CD14-positive monocyte (primary cell): ENCODE measurements at regions not wholly inside any gene's neighbourhood (a gene's known extent, or its start where the extent isn't known, plus 50 kb on each side); places are given as distances from the start of the nearest gene placed in this dataset.

Experiments used
- DNase-seq, 3 donors: peaks; one replicate each; pipeline ENCODE4 v3.0.0-alpha.2; 2011 to 2022
- H2AFZ ChIP-seq: 2 replicates; pipeline ENCODE4 v1.6.0; 2012; ENCODE audit warnings: mild to moderate bottlenecking, low read depth, low read length, inconsistent platforms; ENCODE audit not compliant: insufficient read depth, poor library complexity, severe bottlenecking
- H3K27ac ChIP-seq, 2 donors: 1 replicate in 1 of 2; 2 replicates in 1 of 2; pipeline ENCODE4 v1.5.1; 2012 to 2013; ENCODE audit warnings: low read length in 2 of 2, control low read depth in 1 of 2, inconsistent platforms in 1 of 2, low read depth in 1 of 2, mild to moderate bottlenecking in 1 of 2
- H3K27me3 ChIP-seq, 2 donors: one replicate each; pipeline versions ENCODE4 v1.6.0 to v1.6.1; 2011 to 2013; ENCODE audit warnings: low read length in 2 of 2; ENCODE audit not compliant: control insufficient read depth in 2 of 2, insufficient read depth in 2 of 2
- H3K36me3 ChIP-seq, 2 donors: replicated peaks in 1 of 2; 1 replicate in 1 of 2; 2 replicates in 1 of 2; pipeline versions ENCODE4 v1.5.1 to v1.6.1; 2012 to 2013; ENCODE audit warnings: low read length in 2 of 2, control low read depth in 1 of 2, inconsistent platforms in 1 of 2, mild to moderate bottlenecking in 1 of 2; ENCODE audit not compliant: insufficient read depth in 2 of 2, control insufficient read depth in 1 of 2
- H3K4me1 ChIP-seq, 2 donors: 1 replicate in 1 of 2; 2 replicates in 1 of 2; pipeline versions ENCODE4 v1.5.1 to v1.6.1; 2012 to 2013; ENCODE audit warnings: low read length in 2 of 2, control low read depth in 1 of 2, inconsistent platforms in 1 of 2, mild to moderate bottlenecking in 1 of 2, moderate library complexity in 1 of 2; ENCODE audit not compliant: insufficient read depth in 2 of 2, control insufficient read depth in 1 of 2
- H3K4me2 ChIP-seq: replicated peaks from 2 replicates; pipeline ENCODE3; 2012; ENCODE audit warnings: low read length, moderate library complexity, mild to moderate bottlenecking; ENCODE audit not compliant: poor library complexity, severe bottlenecking; ENCODE audit errors: extremely low read depth
- H3K4me3 ChIP-seq, 3 experiments: fragments of 200-600 bp in 1 of 3; sonication (generic) in 1 of 3; replicated peaks in 1 of 3; 1 replicate in 2 of 3; 2 replicates in 1 of 3; pipeline ENCODE4 v1.5.1; 2011 to 2013; ENCODE audit warnings: low read length in 3 of 3, mild to moderate bottlenecking in 3 of 3, control low read depth in 2 of 3, low read depth in 2 of 3, inconsistent platforms in 1 of 3, moderate library complexity in 1 of 3
- H3K79me2 ChIP-seq: 2 replicates; pipeline ENCODE4 v1.6.0; 2012; ENCODE audit warnings: mild to moderate bottlenecking, control low read depth, inconsistent platforms, low read length, moderate library complexity; ENCODE audit not compliant: insufficient read depth
- H3K9ac ChIP-seq: 2 replicates; pipeline ENCODE4 v1.6.0; 2017; ENCODE audit warnings: low read length, mild to moderate bottlenecking; ENCODE audit not compliant: insufficient read depth, poor library complexity, severe bottlenecking
- H3K9me3 ChIP-seq, 2 donors: replicated peaks in 1 of 2; 1 replicate in 1 of 2; 2 replicates in 1 of 2; pipeline versions ENCODE4 v1.5.1 to v1.6.1; 2012 to 2013; ENCODE audit warnings: low read length in 2 of 2, control low read depth in 1 of 2; ENCODE audit not compliant: control insufficient read depth in 1 of 2, insufficient read depth in 1 of 2
- H4K20me1 ChIP-seq: 2 replicates; pipeline ENCODE4 v1.6.0; 2012; ENCODE audit warnings: mild to moderate bottlenecking, low read length, control low read depth, moderate library complexity; ENCODE audit not compliant: insufficient read depth
- H3K27ac Mint-ChIP-seq, 7 donors: one replicate each; pipeline ENCODE4 v1.8.0; 2020; ENCODE audit warnings: mild to moderate bottlenecking in 7 of 7, mixed read lengths in 7 of 7, moderate library complexity in 6 of 7, inconsistent platforms in 2 of 7
- H3K27me3 Mint-ChIP-seq, 3 donors: one replicate each; pipeline ENCODE4 v1.8.0; 2021 to 2022; ENCODE audit warnings: low read depth in 3 of 3, mild to moderate bottlenecking in 3 of 3, mixed read lengths in 3 of 3, moderate library complexity in 3 of 3, inconsistent platforms in 1 of 3
- H3K36me3 Mint-ChIP-seq, 2 donors: one replicate each; pipeline ENCODE4 v1.8.0; 2020; ENCODE audit warnings: mixed read lengths in 2 of 2, inconsistent platforms in 1 of 2, mild to moderate bottlenecking in 1 of 2
- H3K4me1 Mint-ChIP-seq: one replicate; pipeline ENCODE4 v1.8.0; 2020; ENCODE audit warnings: mild to moderate bottlenecking, mixed read lengths
- H3K4me3 Mint-ChIP-seq, 2 donors: one replicate each; pipeline ENCODE4 v1.8.0; 2020; ENCODE audit warnings: mild to moderate bottlenecking in 2 of 2, mixed read lengths in 2 of 2, moderate library complexity in 1 of 2
- H3K9me3 Mint-ChIP-seq, 7 donors: one replicate each; pipeline ENCODE4 v1.8.0; 2020 to 2022; ENCODE audit warnings: mixed read lengths in 7 of 7, mild to moderate bottlenecking in 6 of 7, moderate library complexity in 6 of 7, inconsistent platforms in 2 of 7
- CTCF ChIP-seq: fragments of 200-600 bp; IDR thresholded peaks from one replicate; pipeline ENCODE4 v1.8.0; 2022; ENCODE audit warnings: antibody characterized with exemption, mild to moderate bottlenecking
- WGBS: methylation state at CpG from one replicate; pipeline ENCODE4 v1.1.5; 2013; ENCODE audit warnings: missing lambda C conversion rate; ENCODE audit not compliant: insufficient coverage; 5-methylcytosine and 5-hydroxymethylcytosine counted together
- intact Hi-C, 2 donors: fragments of 100-400 bp; cut with micrococcal nuclease; formaldehyde crosslinking; loops; one replicate each; pipeline versions ENCODE4 v1.15.0 to v1.15.1; 2023

- H3K4me2 ChIP-seq, result no peak overlapping the region
- Mint-ChIP-seq H3K9me3 (peaks cover 0 to 7% (median 2%) of the 10 kb centered on the region in 7 donors), H3K4me1 (no peaks in the 10 kb centered on the region), H3K36me3 (no peaks in the 10 kb centered on the region), H3K27ac (no peak overlapping the region), H3K27me3 (no peaks in the 10 kb centered on the region), H3K4me3 (no peak overlapping the region)
- peak in 1 of 3 donors; percentile 11 for DNase-seq
- H3K27me3 ChIP-seq, result no peaks in the 10 kb centered on the region
- H2AFZ ChIP-seq, result no peak overlapping the region
- H3K9ac ChIP-seq, result no peak overlapping the region
- H4K20me1 ChIP-seq, result no peaks in the 10 kb centered on the region
- H3K4me1 ChIP-seq, result no peaks in the 10 kb centered on the region
- no peak for TF ChIP-seq CTCF
- intact Hi-C loops, result no loop called here
- no peak overlapping the region for H3K27ac ChIP-seq
- H3K79me2 ChIP-seq, result no peaks in the 10 kb centered on the region
- H3K9me3 ChIP-seq, result no peaks in the 10 kb centered on the region
- 42% methylated on average over 2 of the region's 2 CpGs for WGBS
- H3K4me3 ChIP-seq, result no peak overlapping the region
- no peaks in the 10 kb centered on the region for H3K36me3 ChIP-seq
Measured at GRCh38 chr4:74682567-74683359, 111.6 kb downstream of the BTC start.

- no peaks in the 10 kb centered on the region for H3K9me3 Mint-ChIP-seq
- TF ChIP-seq CTCF, result no peak
- Histone ChIP-seq H3K27ac (no peak overlapping the region), H3K4me2 (no peak overlapping the region), H3K9ac (no peak overlapping the region), H4K20me1 (no peaks in the 10 kb centered on the region), H3K4me1 (no peaks in the 10 kb centered on the region), H3K9me3 (no peaks in the 10 kb centered on the region), H2AFZ (no peak overlapping the region), H3K27me3 (no peaks in the 10 kb centered on the region), H3K79me2 (no peaks in the 10 kb centered on the region), H3K4me3 (no peak overlapping the region), H3K36me3 (no peaks in the 10 kb centered on the region)
- H3K36me3 Mint-ChIP-seq, result no peaks in the 10 kb centered on the region
- H3K27me3 Mint-ChIP-seq, result no peaks in the 10 kb centered on the region
- H3K4me3 Mint-ChIP-seq, result no peak overlapping the region
- WGBS, result 49% methylated on average over 3 of the region's 4 CpGs
- H3K4me1 Mint-ChIP-seq, result peaks cover 5% of the 10 kb centered on the region
- DNase-seq, result no peak
- intact Hi-C loops, result no loop called here
- no peak overlapping the region for H3K27ac Mint-ChIP-seq
Measured at GRCh38 chr4:74692972-74693371, 101.4 kb downstream of the BTC start.
